GM12875 (cell line): ENCODE measurements at regions not wholly inside any gene's neighbourhood (a gene's known extent, or its start where the extent isn't known, plus 50 kb on each side); places are given as distances from the start of the nearest gene placed in this dataset.

Experiments used
- H3K4me3 ChIP-seq: one replicate; pipeline ENCODE4 v1.5.1; 2011; ENCODE audit warnings: low read depth, low read length, control low read depth
- TF ChIP-seq, protein P1 (sequence below): IDR thresholded peaks from 2 replicates; pipeline ENCODE4 v1.5.1; 2011; ENCODE audit warnings: low read depth, mild to moderate bottlenecking, control low read depth, inconsistent platforms, low read length, moderate library complexity, borderline replicate concordance; ENCODE audit not compliant: insufficient read depth

- TF ChIP-seq, protein P1, sequence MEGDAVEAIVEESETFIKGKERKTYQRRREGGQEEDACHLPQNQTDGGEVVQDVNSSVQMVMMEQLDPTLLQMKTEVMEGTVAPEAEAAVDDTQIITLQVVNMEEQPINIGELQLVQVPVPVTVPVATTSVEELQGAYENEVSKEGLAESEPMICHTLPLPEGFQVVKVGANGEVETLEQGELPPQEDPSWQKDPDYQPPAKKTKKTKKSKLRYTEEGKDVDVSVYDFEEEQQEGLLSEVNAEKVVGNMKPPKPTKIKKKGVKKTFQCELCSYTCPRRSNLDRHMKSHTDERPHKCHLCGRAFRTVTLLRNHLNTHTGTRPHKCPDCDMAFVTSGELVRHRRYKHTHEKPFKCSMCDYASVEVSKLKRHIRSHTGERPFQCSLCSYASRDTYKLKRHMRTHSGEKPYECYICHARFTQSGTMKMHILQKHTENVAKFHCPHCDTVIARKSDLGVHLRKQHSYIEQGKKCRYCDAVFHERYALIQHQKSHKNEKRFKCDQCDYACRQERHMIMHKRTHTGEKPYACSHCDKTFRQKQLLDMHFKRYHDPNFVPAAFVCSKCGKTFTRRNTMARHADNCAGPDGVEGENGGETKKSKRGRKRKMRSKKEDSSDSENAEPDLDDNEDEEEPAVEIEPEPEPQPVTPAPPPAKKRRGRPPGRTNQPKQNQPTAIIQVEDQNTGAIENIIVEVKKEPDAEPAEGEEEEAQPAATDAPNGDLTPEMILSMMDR = no peak
- no peak overlapping the region for H3K4me3 ChIP-seq
Measured at GRCh38 chr4:20575486-20575885, 124.8 kb upstream of the PACRGL start.

GRCh38 chr4:20576861-20577260, 123.4 kb upstream of the PACRGL start:
- TF ChIP-seq, protein P1 = no peak
- no peak overlapping the region for H3K4me3 ChIP-seq

- no peak overlapping the region for H3K4me3 ChIP-seq
- TF ChIP-seq, protein P1 = no peak
Measured at GRCh38 chr4:20577702-20578101, 122.6 kb upstream of the PACRGL start.

DNA sequence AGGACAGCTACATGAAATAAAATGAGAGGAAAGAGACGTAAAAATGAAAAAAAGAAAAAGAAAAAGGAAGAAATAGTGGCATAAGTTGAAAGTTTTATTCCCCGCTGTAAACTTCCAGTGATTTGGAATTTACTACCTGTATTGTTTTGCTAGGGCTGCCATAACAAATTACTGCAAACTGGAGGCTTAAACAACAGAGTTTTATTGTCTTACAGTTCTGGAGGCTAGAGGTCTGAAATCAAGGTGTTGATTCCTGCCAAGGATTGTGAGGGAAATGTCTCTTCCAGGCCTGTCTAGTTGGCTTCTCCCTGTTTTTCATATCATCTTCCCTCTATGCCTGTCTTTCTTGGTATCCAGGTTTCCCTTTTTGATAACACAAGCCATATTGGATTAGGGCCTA, 119.4 kb upstream of the PACRGL start:
- no peak overlapping the region for H3K4me3 ChIP-seq
- TF ChIP-seq, protein P1 = no peak

DNA sequence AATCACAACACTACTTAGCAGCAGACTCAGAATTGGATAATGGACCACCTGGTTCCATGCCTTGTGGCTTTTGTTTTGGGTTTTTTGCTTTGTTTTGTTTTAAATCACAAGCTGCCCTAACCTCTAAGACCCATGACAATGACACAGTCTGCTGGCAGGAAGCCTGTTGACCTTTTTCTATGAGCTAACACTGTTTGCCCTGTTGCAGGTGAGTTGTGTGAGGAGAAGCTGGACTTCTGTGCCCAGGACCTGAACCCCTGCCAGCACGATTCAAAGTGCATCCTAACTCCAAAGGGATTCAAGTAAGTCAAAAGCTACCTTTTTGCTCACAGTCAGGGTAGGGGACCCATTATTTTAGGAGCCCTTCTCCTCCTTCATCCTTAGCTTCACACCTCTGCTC, 110.8 kb upstream of the PACRGL start:
- TF ChIP-seq, protein P1 = no peak
- no peak overlapping the region for H3K4me3 ChIP-seq

DNA sequence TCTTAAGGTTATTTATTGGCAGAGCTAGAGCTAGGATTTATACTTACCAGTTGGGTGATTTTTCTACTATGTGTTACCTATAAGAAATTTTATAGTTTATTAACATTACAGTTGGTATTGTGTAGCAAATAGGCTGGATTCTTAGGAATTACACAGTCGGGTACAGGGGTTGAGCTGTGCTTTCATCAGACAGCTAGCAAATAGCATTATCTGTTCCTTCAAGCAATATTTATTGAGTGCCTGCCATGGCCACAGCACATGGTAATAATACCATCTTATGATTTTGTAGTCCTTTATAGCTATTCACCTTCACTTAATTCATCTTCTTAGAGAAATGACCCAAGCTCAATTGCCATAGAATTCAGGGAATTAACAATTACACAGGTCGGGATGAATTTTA, 109.4 kb upstream of the PACRGL start:
- TF ChIP-seq, protein P1 = no peak
- no peak overlapping the region for H3K4me3 ChIP-seq

DNA sequence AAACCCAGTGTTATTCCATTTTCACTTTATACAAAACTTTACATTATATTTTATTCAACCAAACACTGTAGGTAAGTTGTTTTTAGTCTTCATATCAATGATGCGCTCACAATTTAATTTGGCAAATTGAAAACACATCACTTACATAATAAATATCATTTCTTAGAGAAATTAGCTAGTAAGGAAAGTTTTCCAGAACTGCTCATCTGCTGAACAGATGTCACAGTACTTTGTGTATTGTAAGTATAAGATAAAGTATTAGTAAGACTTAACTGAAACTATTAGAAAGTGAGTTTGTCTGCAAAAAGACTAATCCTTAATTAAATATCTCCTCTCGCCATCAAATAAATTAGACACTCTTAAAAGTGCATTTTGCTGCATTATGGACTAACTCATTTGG, 108.7 kb upstream of the PACRGL start:
- no peak overlapping the region for H3K4me3 ChIP-seq
- TF ChIP-seq, protein P1 = no peak
